ENCODE measurements at regions not wholly inside any gene's neighbourhood (a gene's known extent, or its start where the extent isn't known, plus 50 kb on each side); places are given as distances from the start of the nearest gene placed in this dataset.

GRCh38 chr12:90484094-90484493 lies 470.9 kb downstream of the CCER1 start:
- TF ChIP-seq, protein P1, sequence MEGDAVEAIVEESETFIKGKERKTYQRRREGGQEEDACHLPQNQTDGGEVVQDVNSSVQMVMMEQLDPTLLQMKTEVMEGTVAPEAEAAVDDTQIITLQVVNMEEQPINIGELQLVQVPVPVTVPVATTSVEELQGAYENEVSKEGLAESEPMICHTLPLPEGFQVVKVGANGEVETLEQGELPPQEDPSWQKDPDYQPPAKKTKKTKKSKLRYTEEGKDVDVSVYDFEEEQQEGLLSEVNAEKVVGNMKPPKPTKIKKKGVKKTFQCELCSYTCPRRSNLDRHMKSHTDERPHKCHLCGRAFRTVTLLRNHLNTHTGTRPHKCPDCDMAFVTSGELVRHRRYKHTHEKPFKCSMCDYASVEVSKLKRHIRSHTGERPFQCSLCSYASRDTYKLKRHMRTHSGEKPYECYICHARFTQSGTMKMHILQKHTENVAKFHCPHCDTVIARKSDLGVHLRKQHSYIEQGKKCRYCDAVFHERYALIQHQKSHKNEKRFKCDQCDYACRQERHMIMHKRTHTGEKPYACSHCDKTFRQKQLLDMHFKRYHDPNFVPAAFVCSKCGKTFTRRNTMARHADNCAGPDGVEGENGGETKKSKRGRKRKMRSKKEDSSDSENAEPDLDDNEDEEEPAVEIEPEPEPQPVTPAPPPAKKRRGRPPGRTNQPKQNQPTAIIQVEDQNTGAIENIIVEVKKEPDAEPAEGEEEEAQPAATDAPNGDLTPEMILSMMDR (IDR thresholded peaks at IDR 0.05) = no peak
- TF ChIP-seq POLR2A (IDR thresholded peaks at IDR 0.05) (no peak), EP300 (IDR thresholded peaks at IDR 0.05) (no peak), POLR2AphosphoS5 (IDR thresholded peaks at IDR 0.05) (no peak)

Data from gastroesophageal sphincter (tissue), 3 donors.